ENCODE measurements at regions not wholly inside any gene's neighbourhood (a gene's known extent, or its start where the extent isn't known, plus 50 kb on each side); places are given as distances from the start of the nearest gene placed in this dataset.

DNA sequence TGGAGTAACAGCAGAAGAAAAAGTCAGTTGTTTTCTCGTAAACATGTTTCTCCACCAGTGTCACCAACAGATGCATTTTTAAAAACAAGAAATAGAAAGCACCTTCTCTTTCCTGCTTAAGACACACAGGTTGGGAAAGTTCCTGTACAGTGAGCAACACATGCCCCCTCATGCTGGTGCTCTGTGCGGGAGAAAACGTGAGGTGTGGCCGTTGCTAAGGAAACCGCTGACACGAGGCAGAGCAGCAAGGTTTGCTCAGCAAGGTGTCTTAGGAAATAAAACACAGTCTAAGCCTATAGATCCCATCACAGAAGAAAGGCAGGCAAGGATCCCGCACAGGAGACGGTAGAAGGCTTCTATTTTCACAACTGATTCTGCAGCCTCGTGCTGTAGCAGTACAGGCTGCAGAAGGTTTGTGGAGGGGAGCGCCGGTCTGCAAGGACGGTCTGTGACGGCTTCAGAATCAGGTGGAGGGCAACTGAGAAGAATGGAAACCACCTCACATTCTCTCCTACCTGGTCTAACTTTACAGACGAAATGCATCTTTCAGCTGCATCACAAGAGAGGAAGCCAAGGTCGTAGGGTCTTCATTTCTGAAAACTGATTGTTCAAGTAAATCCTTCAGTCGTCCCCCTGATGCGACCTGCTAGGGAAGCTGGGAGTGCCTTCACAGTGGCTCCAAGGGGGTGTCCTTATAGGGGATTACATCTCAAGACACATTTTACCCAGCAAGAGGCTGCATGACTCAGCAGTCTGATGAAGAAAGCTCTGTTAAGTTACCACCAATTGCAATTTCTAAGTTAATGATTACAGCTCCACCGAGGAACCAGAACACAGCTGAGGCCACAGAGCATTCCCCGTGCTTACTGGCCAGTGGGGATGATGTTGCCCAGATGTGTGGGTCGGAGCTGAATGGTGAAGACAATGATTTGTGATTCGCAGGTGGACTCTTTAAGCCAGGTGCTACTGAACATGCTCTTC is 150.7 kb upstream of the KLF14 start:
- no peaks in the 10 kb centered on the region for H3K27me3 ChIP-seq (ENCODE audit: insufficient read depth, low read length, poor library complexity)
- no peak overlapping the region for H3K4me3 ChIP-seq (ENCODE audit: low read depth in 1 of 2, low read length in 2 of 2)
- H3K9me3 ChIP-seq (ENCODE audit: insufficient read depth, low read length, severe bottlenecking), result no peaks in the 10 kb centered on the region
- H4K20me1 ChIP-seq (ENCODE audit: insufficient read depth, low read length), result peaks cover 58% of the 10 kb centered on the region
- TF ChIP-seq EZH2 (IDR thresholded peaks at IDR 0.05; ENCODE audit: borderline replicate concordance, low read depth, low read length, severe bottlenecking), result no peak
- TF ChIP-seq, protein P1, sequence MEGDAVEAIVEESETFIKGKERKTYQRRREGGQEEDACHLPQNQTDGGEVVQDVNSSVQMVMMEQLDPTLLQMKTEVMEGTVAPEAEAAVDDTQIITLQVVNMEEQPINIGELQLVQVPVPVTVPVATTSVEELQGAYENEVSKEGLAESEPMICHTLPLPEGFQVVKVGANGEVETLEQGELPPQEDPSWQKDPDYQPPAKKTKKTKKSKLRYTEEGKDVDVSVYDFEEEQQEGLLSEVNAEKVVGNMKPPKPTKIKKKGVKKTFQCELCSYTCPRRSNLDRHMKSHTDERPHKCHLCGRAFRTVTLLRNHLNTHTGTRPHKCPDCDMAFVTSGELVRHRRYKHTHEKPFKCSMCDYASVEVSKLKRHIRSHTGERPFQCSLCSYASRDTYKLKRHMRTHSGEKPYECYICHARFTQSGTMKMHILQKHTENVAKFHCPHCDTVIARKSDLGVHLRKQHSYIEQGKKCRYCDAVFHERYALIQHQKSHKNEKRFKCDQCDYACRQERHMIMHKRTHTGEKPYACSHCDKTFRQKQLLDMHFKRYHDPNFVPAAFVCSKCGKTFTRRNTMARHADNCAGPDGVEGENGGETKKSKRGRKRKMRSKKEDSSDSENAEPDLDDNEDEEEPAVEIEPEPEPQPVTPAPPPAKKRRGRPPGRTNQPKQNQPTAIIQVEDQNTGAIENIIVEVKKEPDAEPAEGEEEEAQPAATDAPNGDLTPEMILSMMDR (IDR thresholded peaks at IDR 0.05; ENCODE audit: borderline replicate concordance, extremely low read depth, low read length, poor library complexity, severe bottlenecking), result no peak
- H2AFZ ChIP-seq (ENCODE audit: low read depth, low read length), result no peak overlapping the region
- no peak overlapping the region; the same call in 1 of the 2 replicates for H3K27ac ChIP-seq (ENCODE audit: low read length)
- H3K4me2 ChIP-seq (ENCODE audit: insufficient read depth, low read length), result no peak overlapping the region
- DNase-seq (no peak), ATAC-seq (ENCODE audit: insufficient read depth, low read depth) (no peak)
- no peaks in the 10 kb centered on the region for H3K4me1 ChIP-seq (ENCODE audit: insufficient read depth, low read length)
- no peak overlapping the region for H3K9ac ChIP-seq (ENCODE audit: low read depth, low read length)
- peaks cover 51% of the 10 kb centered on the region for H3K79me2 ChIP-seq (ENCODE audit: insufficient read depth, low read length)
- peaks cover 94% of the 10 kb centered on the region for H3K36me3 ChIP-seq (ENCODE audit: insufficient read depth, low read length)

DNA sequence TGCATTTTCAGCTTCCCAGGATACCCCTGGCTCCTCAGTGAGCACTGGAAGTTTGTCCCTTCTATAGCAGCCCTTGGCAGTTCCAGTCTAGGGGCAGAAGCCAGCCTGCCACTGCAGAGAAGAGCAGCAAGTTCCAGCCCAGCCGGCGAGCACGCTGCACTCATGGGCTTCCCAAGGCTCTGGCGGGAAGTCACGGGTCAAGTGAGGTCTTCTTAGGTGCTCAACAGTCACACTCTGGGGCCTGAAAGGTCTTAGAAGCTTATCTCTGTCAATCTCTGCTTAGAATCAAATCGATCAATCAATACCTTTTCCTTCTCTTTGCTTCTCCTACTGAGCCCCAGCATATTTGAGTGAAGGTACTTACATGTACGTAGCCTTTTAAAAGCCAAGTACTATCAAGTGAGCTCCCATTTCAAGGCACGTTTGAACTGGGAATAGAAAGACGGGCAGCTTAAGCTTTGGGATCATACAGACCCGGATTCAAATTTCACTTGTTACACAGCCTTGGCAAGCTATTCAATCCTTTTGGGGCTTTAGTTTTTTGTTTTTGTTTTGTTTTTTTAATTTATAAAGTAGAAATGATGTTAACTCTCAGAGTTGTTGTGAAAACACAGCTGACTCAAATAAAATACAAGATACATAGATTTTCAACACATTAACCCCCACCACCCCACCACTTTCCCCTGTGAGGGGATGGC is 152.6 kb upstream of the KLF14 start:
- TF ChIP-seq EZH2 (IDR thresholded peaks at IDR 0.05; ENCODE audit: borderline replicate concordance, low read depth, low read length, severe bottlenecking), result no peak
- TF ChIP-seq, protein P1 (IDR thresholded peaks at IDR 0.05; ENCODE audit: borderline replicate concordance, extremely low read depth, low read length, poor library complexity, severe bottlenecking), result no peak
- DNase-seq (no peak), ATAC-seq (ENCODE audit: insufficient read depth, low read depth) (no peak)
- no peaks in the 10 kb centered on the region for H3K9me3 ChIP-seq (ENCODE audit: insufficient read depth, low read length, severe bottlenecking)
- no peaks in the 10 kb centered on the region for H3K27me3 ChIP-seq (ENCODE audit: insufficient read depth, low read length, poor library complexity)
- peaks cover 97% of the 10 kb centered on the region for H3K36me3 ChIP-seq (ENCODE audit: insufficient read depth, low read length)
- no peak overlapping the region for H3K4me2 ChIP-seq (ENCODE audit: insufficient read depth, low read length)
- H2AFZ ChIP-seq (ENCODE audit: low read depth, low read length), result no peak overlapping the region
- H3K4me3 ChIP-seq (ENCODE audit: low read depth in 1 of 2, low read length in 2 of 2), result no peak overlapping the region
- H4K20me1 ChIP-seq (ENCODE audit: insufficient read depth, low read length), result peaks cover 71% of the 10 kb centered on the region
- H3K27ac ChIP-seq (ENCODE audit: low read length), result no peak overlapping the region; the same call in 1 of the 2 replicates
- H3K9ac ChIP-seq (ENCODE audit: low read depth, low read length), result no peak overlapping the region
- no peaks in the 10 kb centered on the region for H3K4me1 ChIP-seq (ENCODE audit: insufficient read depth, low read length)
- peaks cover 64% of the 10 kb centered on the region for H3K79me2 ChIP-seq (ENCODE audit: insufficient read depth, low read length)

DNA sequence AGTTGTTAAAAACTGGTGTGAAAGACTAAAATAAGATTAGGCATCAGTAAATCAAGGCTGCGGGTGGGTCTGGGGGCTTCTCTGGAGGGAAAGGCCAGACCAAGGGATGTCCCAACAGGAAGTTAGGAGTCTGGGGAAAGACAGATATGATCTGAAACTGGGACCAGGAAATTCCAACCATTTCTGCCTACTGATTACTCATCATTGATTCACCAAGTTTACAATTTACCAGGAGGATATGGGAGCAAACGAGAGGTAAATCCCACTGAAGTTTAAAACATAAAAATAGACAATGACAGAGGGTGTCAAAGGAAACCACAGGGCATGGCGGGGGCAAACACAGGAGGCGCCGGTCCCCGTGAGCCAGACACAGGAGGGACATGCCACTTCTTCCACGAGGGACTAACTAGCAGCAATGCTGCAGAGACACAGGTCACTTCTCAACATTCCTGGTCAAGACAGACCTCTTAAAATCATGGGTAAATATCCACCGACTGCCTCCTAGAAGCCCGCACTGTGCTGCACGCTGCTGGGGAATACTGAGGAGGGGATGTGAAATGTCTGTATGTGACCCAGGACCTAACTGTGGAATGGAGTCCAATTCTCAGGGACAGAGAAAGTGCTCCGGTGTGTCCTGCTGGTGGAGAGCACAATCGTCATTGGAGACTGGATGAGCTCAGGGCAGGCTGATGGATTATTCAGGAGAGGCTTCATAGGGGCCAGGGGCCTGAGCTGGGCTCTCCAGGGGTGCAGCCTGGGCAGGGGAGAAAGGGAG is 153.4 kb upstream of the KLF14 start:
- DNase-seq (no peak), ATAC-seq (ENCODE audit: insufficient read depth, low read depth) (no peak)
- no peaks in the 10 kb centered on the region for H3K9me3 ChIP-seq (ENCODE audit: insufficient read depth, low read length, severe bottlenecking)
- no peaks in the 10 kb centered on the region for H3K4me1 ChIP-seq (ENCODE audit: insufficient read depth, low read length)
- H2AFZ ChIP-seq (ENCODE audit: low read depth, low read length), result no peak overlapping the region
- H3K27me3 ChIP-seq (ENCODE audit: insufficient read depth, low read length, poor library complexity), result no peaks in the 10 kb centered on the region
- H3K79me2 ChIP-seq (ENCODE audit: insufficient read depth, low read length), result peaks cover 68% of the 10 kb centered on the region
- H3K36me3 ChIP-seq (ENCODE audit: insufficient read depth, low read length), result peaks cover 91% of the 10 kb centered on the region
- no peak overlapping the region for H3K9ac ChIP-seq (ENCODE audit: low read depth, low read length)
- no peak overlapping the region for H3K27ac ChIP-seq (ENCODE audit: low read length)
- H3K4me3 ChIP-seq (ENCODE audit: low read depth in 1 of 2, low read length in 2 of 2), result no peak overlapping the region
- TF ChIP-seq, protein P1 (IDR thresholded peaks at IDR 0.05; ENCODE audit: borderline replicate concordance, extremely low read depth, low read length, poor library complexity, severe bottlenecking), result no peak
- no peak for TF ChIP-seq EZH2 (IDR thresholded peaks at IDR 0.05; ENCODE audit: borderline replicate concordance, low read depth, low read length, severe bottlenecking)
- H4K20me1 ChIP-seq (ENCODE audit: insufficient read depth, low read length), result peaks cover 73% of the 10 kb centered on the region
- no peak overlapping the region for H3K4me2 ChIP-seq (ENCODE audit: insufficient read depth, low read length)
